Brain microvascular endothelial cell (primary cell): ENCODE measurements at regions not wholly inside any gene's neighbourhood (a gene's known extent, or its start where the extent isn't known, plus 50 kb on each side); places are given as distances from the start of the nearest gene placed in this dataset.

ENCODE experiments used
- DNase-seq: peaks from one replicate; pipeline ENCODE4 v3.0.0-alpha.2; 2020
- H3K27ac ChIP-seq: fragments of 250-450 bp; sonication (Bioruptor Pico); 2 replicates; pipeline ENCODE4 v1.5.1; 2020; ENCODE audit warnings: mild to moderate bottlenecking, moderate library complexity
- H3K27me3 ChIP-seq: fragments of 250-450 bp; sonication (Bioruptor Pico); replicated peaks from 2 replicates; pipeline ENCODE4 v1.5.1; 2020; ENCODE audit warnings: mild to moderate bottlenecking
- H3K36me3 ChIP-seq: fragments of 250-450 bp; sonication (Bioruptor Pico); replicated peaks from 2 replicates; pipeline ENCODE4 v1.5.1; 2020; ENCODE audit warnings: mild to moderate bottlenecking
- H3K4me3 ChIP-seq: 2 replicates; pipeline ENCODE4 v1.5.1; 2011; ENCODE audit warnings: low read depth, mild to moderate bottlenecking, control low read depth, low read length, moderate library complexity
- in situ Hi-C: cut with HindIII; loops from 2 replicates; pipeline ENCODE4 v1.10.0; 2017; ENCODE audit warnings: low sequenced_read_pairs, low pct_ligation_motif_present
- TF ChIP-seq, protein P1 (sequence below): IDR thresholded peaks from 2 replicates; pipeline ENCODE4 v1.5.1; 2011; ENCODE audit warnings: low read depth, mild to moderate bottlenecking, moderate library complexity, low read length, control low read depth, inconsistent platforms; ENCODE audit errors: missing control alignments

GRCh38 chr7:26924149-26924767, 59.9 kb upstream of the SKAP2 start:
- in situ Hi-C loops, result no loop called here
- Histone ChIP-seq H3K4me3 (no peak overlapping the region), H3K36me3 (no peaks in the 10 kb centered on the region), H3K27me3 (no peaks in the 10 kb centered on the region), H3K27ac (no peak overlapping the region)
- TF ChIP-seq, protein P1, sequence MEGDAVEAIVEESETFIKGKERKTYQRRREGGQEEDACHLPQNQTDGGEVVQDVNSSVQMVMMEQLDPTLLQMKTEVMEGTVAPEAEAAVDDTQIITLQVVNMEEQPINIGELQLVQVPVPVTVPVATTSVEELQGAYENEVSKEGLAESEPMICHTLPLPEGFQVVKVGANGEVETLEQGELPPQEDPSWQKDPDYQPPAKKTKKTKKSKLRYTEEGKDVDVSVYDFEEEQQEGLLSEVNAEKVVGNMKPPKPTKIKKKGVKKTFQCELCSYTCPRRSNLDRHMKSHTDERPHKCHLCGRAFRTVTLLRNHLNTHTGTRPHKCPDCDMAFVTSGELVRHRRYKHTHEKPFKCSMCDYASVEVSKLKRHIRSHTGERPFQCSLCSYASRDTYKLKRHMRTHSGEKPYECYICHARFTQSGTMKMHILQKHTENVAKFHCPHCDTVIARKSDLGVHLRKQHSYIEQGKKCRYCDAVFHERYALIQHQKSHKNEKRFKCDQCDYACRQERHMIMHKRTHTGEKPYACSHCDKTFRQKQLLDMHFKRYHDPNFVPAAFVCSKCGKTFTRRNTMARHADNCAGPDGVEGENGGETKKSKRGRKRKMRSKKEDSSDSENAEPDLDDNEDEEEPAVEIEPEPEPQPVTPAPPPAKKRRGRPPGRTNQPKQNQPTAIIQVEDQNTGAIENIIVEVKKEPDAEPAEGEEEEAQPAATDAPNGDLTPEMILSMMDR, result no peak
- DNase-seq, result no peak

DNA sequence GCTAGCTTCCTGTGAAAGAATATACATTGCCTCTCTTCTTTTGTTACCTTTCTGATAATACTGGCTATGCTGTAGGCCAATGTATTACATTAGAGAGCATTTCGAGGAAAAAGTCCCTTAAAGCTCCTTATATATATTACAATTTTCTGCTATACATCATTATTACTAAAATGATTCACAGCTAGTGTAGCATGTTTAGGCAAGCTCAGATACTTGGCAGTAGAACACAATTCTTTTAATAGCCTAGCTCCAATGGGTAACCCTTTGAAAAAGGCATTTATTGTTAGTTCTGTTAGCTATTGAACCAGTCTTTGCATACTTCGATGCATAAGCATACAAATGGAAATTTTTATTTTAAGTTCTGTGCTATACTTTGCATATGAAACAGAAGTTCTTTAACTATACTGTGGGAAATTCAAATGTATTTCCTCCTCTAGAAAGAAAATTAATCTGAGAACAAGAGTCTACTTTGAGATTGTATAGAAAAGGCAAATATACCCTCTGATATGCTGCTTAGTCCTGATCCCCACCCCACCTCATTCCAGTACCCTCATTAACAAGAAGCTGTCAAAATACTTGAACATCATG, 55.6 kb upstream of the SKAP2 start:
- in situ Hi-C loops, result no loop called here
- no peak for DNase-seq
- no peak overlapping the region for H3K27ac ChIP-seq
- H3K36me3 ChIP-seq, result no peaks in the 10 kb centered on the region
- no peaks in the 10 kb centered on the region for H3K27me3 ChIP-seq
- TF ChIP-seq, protein P1, result no peak
- H3K4me3 ChIP-seq, result no peak overlapping the region

GRCh38 chr7:26918241-26918640, 53.9 kb upstream of the SKAP2 start:
- DNase-seq, result no peak
- Histone ChIP-seq H3K4me3 (no peak overlapping the region), H3K27ac (no peak overlapping the region), H3K36me3 (no peaks in the 10 kb centered on the region), H3K27me3 (no peaks in the 10 kb centered on the region)
- in situ Hi-C loops, result no loop called here
- TF ChIP-seq, protein P1, result no peak

- TF ChIP-seq, protein P1, result no peak
- in situ Hi-C loops, result no loop called here
- DNase-seq, result no peak
These were observed 52.5 kb upstream of the SKAP2 start for GRCh38 chr7:26916779-26917320.

DNA sequence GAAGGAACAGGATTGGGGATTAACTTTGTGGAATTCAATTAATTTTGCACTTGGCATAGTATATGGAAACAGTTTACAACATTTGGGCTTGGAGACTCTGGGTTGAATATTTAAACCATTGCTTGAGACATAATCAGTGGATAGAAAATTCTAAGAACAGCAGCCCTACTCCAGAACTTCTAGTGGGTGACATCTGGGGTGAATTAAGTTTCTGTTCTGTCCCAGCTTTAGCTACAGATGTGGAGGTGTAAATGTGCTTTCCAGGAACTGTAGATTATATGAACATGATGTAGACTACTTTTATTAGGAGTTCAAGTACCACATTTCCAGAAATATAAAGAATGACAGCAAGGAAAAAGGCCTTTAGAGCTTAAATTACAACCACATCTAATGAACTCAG, 51.9 kb upstream of the SKAP2 start:
- TF ChIP-seq, protein P1, result no peak
- no peak for DNase-seq
- no peak overlapping the region for H3K4me3 ChIP-seq
- H3K27me3 ChIP-seq, result no peaks in the 10 kb centered on the region
- in situ Hi-C loops, result no loop called here
- H3K36me3 ChIP-seq, result no peaks in the 10 kb centered on the region
- H3K27ac ChIP-seq, result no peak overlapping the region

More at GRCh38 chr7:26916779-26917320, 52.5 kb upstream of the SKAP2 start:
- H3K27me3 ChIP-seq, result no peaks in the 10 kb centered on the region
- no peak overlapping the region for H3K4me3 ChIP-seq
- H3K27ac ChIP-seq, result no peak overlapping the region
- H3K36me3 ChIP-seq, result no peaks in the 10 kb centered on the region
